H1 (cell line): ENCODE measurements at regions not wholly inside any gene's neighbourhood (a gene's known extent, or its start where the extent isn't known, plus 50 kb on each side); places are given as distances from the start of the nearest gene placed in this dataset.

Experiments
- EP300 ChIP-seq, 2 experiments: IDR thresholded peaks; 1 replicate in 1 of 2; 2 replicates in 1 of 2; pipeline ENCODE4 v1.6.1; 2011 to 2012; ENCODE audit warnings: low read depth in 2 of 2, low read length in 2 of 2, mild to moderate bottlenecking in 2 of 2, borderline replicate concordance in 1 of 2, inconsistent platforms in 1 of 2, moderate library complexity in 1 of 2
- EZH2 ChIP-seq: fragments of 200-600 bp; sonication (generic); IDR thresholded peaks from 2 replicates; pipeline ENCODE4 v1.7.1; 2012; ENCODE audit warnings: low read depth, mild to moderate bottlenecking, moderate library complexity, low read length, inconsistent platforms; ENCODE audit not compliant: severe bottlenecking
- FOSL1 ChIP-seq: IDR thresholded peaks from 2 replicates; pipeline ENCODE4 v1.6.1; 2011; ENCODE audit warnings: mild to moderate bottlenecking, low read depth, low read length, moderate library complexity; ENCODE audit not compliant: insufficient read depth
- GTF2F1 ChIP-seq: IDR thresholded peaks from 2 replicates; pipeline ENCODE4 v1.6.1; 2012; ENCODE audit warnings: low read depth, low read length, improper control_type of control experiment, borderline replicate concordance
- JUND ChIP-seq: IDR thresholded peaks from 2 replicates; pipeline ENCODE4 v1.6.1; 2011; ENCODE audit warnings: mild to moderate bottlenecking, improper control_type of control experiment, low read length
- KDM1A ChIP-seq: fragments of 200-600, 300-600 bp; sonication (generic); IDR thresholded peaks from 2 replicates; pipeline ENCODE4 v1.7.1; 2016; ENCODE audit warnings: mild to moderate bottlenecking, low read length, borderline replicate concordance
- POLR2A ChIP-seq, 2 experiments: IDR thresholded peaks; 1 replicate in 1 of 2; 2 replicates in 1 of 2; pipeline ENCODE4 v1.6.1; 2011; ENCODE audit warnings: low read depth in 2 of 2, low read length in 2 of 2, mild to moderate bottlenecking in 2 of 2; ENCODE audit errors: control extremely low read depth in 1 of 2
- POLR2AphosphoS5 ChIP-seq: IDR thresholded peaks from 2 replicates; pipeline ENCODE4 v1.6.1; 2011; ENCODE audit warnings: low read depth, low read length
- SAP30 ChIP-seq: fragments of 300-600 bp; sonication (generic); IDR thresholded peaks from 2 replicates; pipeline ENCODE4 v1.7.1; 2012; ENCODE audit warnings: low read length, moderate library complexity, mild to moderate bottlenecking, inconsistent platforms; ENCODE audit not compliant: insufficient read depth, insufficient replicate concordance
- TAF1 ChIP-seq: IDR thresholded peaks from 2 replicates; pipeline ENCODE4 v1.6.1; 2011; ENCODE audit warnings: mild to moderate bottlenecking, low read depth, low read length
- TCF12 ChIP-seq: IDR thresholded peaks from 2 replicates; pipeline ENCODE4 v1.6.1; 2011; ENCODE audit warnings: low read depth, mild to moderate bottlenecking, low read length
- TF ChIP-seq, protein P1 (sequence below), 3 experiments: IDR thresholded peaks; 1 replicate in 2 of 3; 2 replicates in 1 of 3; pipeline versions ENCODE4 v1.5.1 to v1.6.1; 2011; ENCODE audit warnings: low read length in 3 of 3, mild to moderate bottlenecking in 3 of 3, inconsistent platforms in 2 of 3, low read depth in 1 of 3, moderate library complexity in 1 of 3; ENCODE audit not compliant: insufficient read depth in 1 of 3; ENCODE audit errors: control extremely low read depth in 1 of 3
- TF ChIP-seq, protein P2 (sequence below): IDR thresholded peaks from 2 replicates; pipeline ENCODE4 v1.6.1; 2012; ENCODE audit warnings: inconsistent platforms
- TF ChIP-seq, protein P3 (sequence below): IDR thresholded peaks from 2 replicates; pipeline ENCODE4 v1.6.1; 2012; ENCODE audit warnings: low read length, inconsistent platforms

DNA sequence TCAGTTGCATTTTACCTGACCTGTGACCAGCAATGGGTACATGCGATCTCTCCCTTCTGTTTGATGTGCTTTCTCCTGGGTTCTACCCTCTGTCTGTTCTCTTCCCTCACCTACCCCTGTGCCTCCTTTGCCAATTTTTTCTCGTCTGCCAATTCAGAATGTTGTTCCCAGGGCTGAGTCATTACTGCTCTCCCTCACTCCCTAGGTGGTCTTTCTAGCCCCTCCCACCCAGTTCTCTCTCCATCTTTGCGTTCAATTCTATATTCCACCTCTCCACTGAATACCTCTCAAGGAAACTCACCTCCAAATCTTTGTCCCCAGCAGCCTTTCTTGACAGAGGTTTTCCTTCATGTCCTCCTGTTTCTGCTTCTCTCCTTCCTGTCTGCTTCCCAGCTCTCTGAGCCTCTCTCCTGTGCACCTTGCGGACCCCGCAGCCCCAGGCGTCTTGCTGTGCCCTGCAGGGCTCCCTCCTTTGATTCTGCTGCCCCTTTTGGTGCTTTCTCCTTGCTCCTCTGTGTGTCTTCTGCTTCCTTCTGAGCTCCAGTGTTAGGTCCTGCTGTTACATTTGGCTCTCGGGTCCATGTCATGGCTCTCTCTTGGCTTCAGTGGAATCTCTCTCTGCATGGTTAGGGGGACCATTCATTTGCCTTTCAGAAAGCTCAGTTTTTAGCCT, 398.2 kb upstream of the TPM1 start:
- TF ChIP-seq TCF12 (no peak), FOSL1 (no peak), GTF2F1 (no peak), TAF1 (no peak), EP300 (IDR thresholded peaks at IDR 0.05; ENCODE audit: borderline replicate concordance in 1 of 2, low read depth in 2 of 2, low read length in 2 of 2) (no peak), POLR2AphosphoS5 (no peak), KDM1A (no peak), SAP30 (no peak), EZH2 (no peak), POLR2A (IDR thresholded peaks at IDR 0.05; ENCODE audit: control extremely low read depth in 1 of 2, low read depth in 2 of 2, low read length in 2 of 2) (no peak), JUND (no peak)
- TF ChIP-seq, protein P1, sequence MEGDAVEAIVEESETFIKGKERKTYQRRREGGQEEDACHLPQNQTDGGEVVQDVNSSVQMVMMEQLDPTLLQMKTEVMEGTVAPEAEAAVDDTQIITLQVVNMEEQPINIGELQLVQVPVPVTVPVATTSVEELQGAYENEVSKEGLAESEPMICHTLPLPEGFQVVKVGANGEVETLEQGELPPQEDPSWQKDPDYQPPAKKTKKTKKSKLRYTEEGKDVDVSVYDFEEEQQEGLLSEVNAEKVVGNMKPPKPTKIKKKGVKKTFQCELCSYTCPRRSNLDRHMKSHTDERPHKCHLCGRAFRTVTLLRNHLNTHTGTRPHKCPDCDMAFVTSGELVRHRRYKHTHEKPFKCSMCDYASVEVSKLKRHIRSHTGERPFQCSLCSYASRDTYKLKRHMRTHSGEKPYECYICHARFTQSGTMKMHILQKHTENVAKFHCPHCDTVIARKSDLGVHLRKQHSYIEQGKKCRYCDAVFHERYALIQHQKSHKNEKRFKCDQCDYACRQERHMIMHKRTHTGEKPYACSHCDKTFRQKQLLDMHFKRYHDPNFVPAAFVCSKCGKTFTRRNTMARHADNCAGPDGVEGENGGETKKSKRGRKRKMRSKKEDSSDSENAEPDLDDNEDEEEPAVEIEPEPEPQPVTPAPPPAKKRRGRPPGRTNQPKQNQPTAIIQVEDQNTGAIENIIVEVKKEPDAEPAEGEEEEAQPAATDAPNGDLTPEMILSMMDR (IDR thresholded peaks at IDR 0.05; ENCODE audit: control extremely low read depth in 1 of 3, insufficient read depth in 1 of 3, low read depth in 1 of 3, low read length in 3 of 3): no peak
- TF ChIP-seq, protein P2, sequence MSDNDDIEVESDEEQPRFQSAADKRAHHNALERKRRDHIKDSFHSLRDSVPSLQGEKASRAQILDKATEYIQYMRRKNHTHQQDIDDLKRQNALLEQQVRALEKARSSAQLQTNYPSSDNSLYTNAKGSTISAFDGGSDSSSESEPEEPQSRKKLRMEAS: no peak
- TF ChIP-seq, protein P3, sequence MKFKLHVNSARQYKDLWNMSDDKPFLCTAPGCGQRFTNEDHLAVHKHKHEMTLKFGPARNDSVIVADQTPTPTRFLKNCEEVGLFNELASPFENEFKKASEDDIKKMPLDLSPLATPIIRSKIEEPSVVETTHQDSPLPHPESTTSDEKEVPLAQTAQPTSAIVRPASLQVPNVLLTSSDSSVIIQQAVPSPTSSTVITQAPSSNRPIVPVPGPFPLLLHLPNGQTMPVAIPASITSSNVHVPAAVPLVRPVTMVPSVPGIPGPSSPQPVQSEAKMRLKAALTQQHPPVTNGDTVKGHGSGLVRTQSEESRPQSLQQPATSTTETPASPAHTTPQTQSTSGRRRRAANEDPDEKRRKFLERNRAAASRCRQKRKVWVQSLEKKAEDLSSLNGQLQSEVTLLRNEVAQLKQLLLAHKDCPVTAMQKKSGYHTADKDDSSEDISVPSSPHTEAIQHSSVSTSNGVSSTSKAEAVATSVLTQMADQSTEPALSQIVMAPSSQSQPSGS: no peak
